Hepatocyte (in vitro differentiated cells): ENCODE measurements at regions not wholly inside any gene's neighbourhood (a gene's known extent, or its start where the extent isn't known, plus 50 kb on each side); places are given as distances from the start of the nearest gene placed in this dataset.

ENCODE experiments used
- DNase-seq: peaks from one replicate; pipeline ENCODE4 v3.0.0-alpha.2; 2016; ENCODE audit warnings: low spot score
- H2AFZ ChIP-seq: fragments of 200-600 bp; sonication (generic); 2 replicates; pipeline ENCODE4 v1.6.0; 2016; ENCODE audit warnings: antibody characterized with exemption, mild to moderate bottlenecking
- H3K27ac ChIP-seq: fragments of 200-600 bp; sonication (generic); 2 replicates; pipeline ENCODE4 v1.5.1; 2016; ENCODE audit warnings: mild to moderate bottlenecking
- H3K27me3 ChIP-seq: fragments of 200-600 bp; sonication (generic); 2 replicates; pipeline ENCODE4 v1.6.1; 2016
- H3K36me3 ChIP-seq: fragments of 200-600 bp; sonication (generic); replicated peaks from 2 replicates; pipeline ENCODE4 v1.5.1; 2016; ENCODE audit warnings: low read depth; ENCODE audit not compliant: insufficient read depth
- H3K4me1 ChIP-seq: fragments of 200-600 bp; sonication (generic); 2 replicates; pipeline ENCODE4 v1.5.1; 2016; ENCODE audit warnings: mild to moderate bottlenecking, moderate library complexity; ENCODE audit not compliant: insufficient read depth
- H3K4me2 ChIP-seq: fragments of 200-600 bp; sonication (generic); 2 replicates; pipeline ENCODE4 v1.6.0; 2016
- H3K4me3 ChIP-seq: fragments of 200-600 bp; sonication (generic); 2 replicates; pipeline ENCODE4 v1.5.1; 2016; ENCODE audit warnings: mild to moderate bottlenecking
- H3K79me2 ChIP-seq: fragments of 200-600 bp; sonication (generic); 2 replicates; pipeline ENCODE4 v1.6.0; 2017; ENCODE audit warnings: mild to moderate bottlenecking
- H3K9me2 ChIP-seq: fragments of 200-600 bp; sonication (generic); replicated peaks from 2 replicates; pipeline ENCODE4 v1.6.0; 2017; ENCODE audit warnings: mild to moderate bottlenecking; ENCODE audit not compliant: insufficient read depth
- H3K9me3 ChIP-seq: fragments of 200-600 bp; sonication (generic); 2 replicates; pipeline ENCODE4 v1.5.1; 2016; ENCODE audit warnings: low read depth, mild to moderate bottlenecking
- H4K20me1 ChIP-seq: fragments of 200-600 bp; sonication (generic); 2 replicates; pipeline ENCODE4 v1.6.0; 2016; ENCODE audit warnings: mild to moderate bottlenecking; ENCODE audit not compliant: insufficient read depth, poor library complexity, severe bottlenecking
- CTCF ChIP-seq: fragments of 200-600 bp; sonication (generic); IDR thresholded peaks from 2 replicates; pipeline ENCODE4 v1.5.1; 2016; ENCODE audit warnings: antibody characterized with exemption, mild to moderate bottlenecking; ENCODE audit not compliant: poor library complexity
- EZH2 ChIP-seq: fragments of 200-600 bp; sonication (generic); IDR thresholded peaks from 2 replicates; pipeline ENCODE4 v1.6.1; 2016; ENCODE audit warnings: antibody characterized with exemption, mild to moderate bottlenecking, borderline replicate concordance
- EZH2phosphoT487 ChIP-seq: fragments of 200-600 bp; sonication (generic); IDR thresholded peaks from one replicate; pipeline ENCODE4 v1.6.1; 2018; ENCODE audit warnings: antibody characterized with exemption, mild to moderate bottlenecking, low read depth, moderate library complexity; ENCODE audit not compliant: unreplicated experiment, severe bottlenecking
- WGBS: methylation state at CpG from one replicate; pipeline ENCODE4 v1.1.6; 2016; ENCODE audit warnings: low lambda C conversion rate; ENCODE audit errors: missing lambda C conversion rate; 5-methylcytosine and 5-hydroxymethylcytosine counted together

GRCh38 chr16:26335236-26335853, 643.6 kb downstream of the HS3ST4 start:
- Histone ChIP-seq H2AFZ (no peak overlapping the region), H3K9me2 (peaks cover 1% of the 10 kb centered on the region), H3K9me3 (no peaks in the 10 kb centered on the region), H3K79me2 (no peaks in the 10 kb centered on the region), H3K4me3 (no peak overlapping the region), H3K27ac (peak overlapping the region; percentile 1), H3K27me3 (no peaks in the 10 kb centered on the region), H3K36me3 (no peaks in the 10 kb centered on the region), H4K20me1 (no peaks in the 10 kb centered on the region), H3K4me2 (peak overlapping the region; percentile 60), H3K4me1 (peaks cover 28% of the 10 kb centered on the region)
- 67% methylated on average over 6 of the region's 6 CpGs for WGBS
- TF ChIP-seq CTCF, result no peak
- no peak for TF ChIP-seq EZH2
- TF ChIP-seq EZH2phosphoT487, result no peak
- no peak for DNase-seq

GRCh38 chr16:26342621-26343020, 650.9 kb downstream of the HS3ST4 start:
- no peaks in the 10 kb centered on the region for H3K36me3 ChIP-seq
- TF ChIP-seq EZH2 (no peak), EZH2phosphoT487 (no peak), CTCF (no peak)
- H3K9me3 ChIP-seq, result no peaks in the 10 kb centered on the region
- H2AFZ ChIP-seq, result no peak overlapping the region
- H3K4me2 ChIP-seq, result no peak overlapping the region
- 80% methylated on average over 6 of the region's 6 CpGs for WGBS
- H4K20me1 ChIP-seq, result no peaks in the 10 kb centered on the region
- no peak overlapping the region for H3K27ac ChIP-seq
- H3K27me3 ChIP-seq, result no peaks in the 10 kb centered on the region
- H3K4me3 ChIP-seq, result no peak overlapping the region
- no peaks in the 10 kb centered on the region for H3K9me2 ChIP-seq
- no peak for DNase-seq
- no peaks in the 10 kb centered on the region for H3K4me1 ChIP-seq
- no peaks in the 10 kb centered on the region for H3K79me2 ChIP-seq

- DNase-seq, result no peak
These were observed 652.5 kb downstream of the HS3ST4 start for GRCh38 chr16:26344240-26344776.

More at GRCh38 chr16:26344240-26344776, 652.5 kb downstream of the HS3ST4 start:
- H3K79me2 ChIP-seq, result no peaks in the 10 kb centered on the region
- no peaks in the 10 kb centered on the region for H3K36me3 ChIP-seq
- WGBS, result 59% methylated on average over 4 of the region's 4 CpGs
- no peaks in the 10 kb centered on the region for H3K4me1 ChIP-seq
- no peaks in the 10 kb centered on the region for H4K20me1 ChIP-seq
- no peak overlapping the region for H3K4me2 ChIP-seq
- no peaks in the 10 kb centered on the region for H3K9me3 ChIP-seq
- TF ChIP-seq CTCF (no peak), EZH2phosphoT487 (no peak), EZH2 (no peak)
- no peak overlapping the region for H3K4me3 ChIP-seq
- H3K27ac ChIP-seq, result no peak overlapping the region
- H2AFZ ChIP-seq, result no peak overlapping the region
- H3K9me2 ChIP-seq, result no peaks in the 10 kb centered on the region
- H3K27me3 ChIP-seq, result no peaks in the 10 kb centered on the region
